ENCODE measurements at regions not wholly inside any gene's neighbourhood (a gene's known extent, or its start where the extent isn't known, plus 50 kb on each side); places are given as distances from the start of the nearest gene placed in this dataset.
"Not testable (repeated sequence)": the region's sequence is repeated elsewhere in the genome, so short reads cannot be mapped to it uniquely, and the experiment has no call there.

DNA sequence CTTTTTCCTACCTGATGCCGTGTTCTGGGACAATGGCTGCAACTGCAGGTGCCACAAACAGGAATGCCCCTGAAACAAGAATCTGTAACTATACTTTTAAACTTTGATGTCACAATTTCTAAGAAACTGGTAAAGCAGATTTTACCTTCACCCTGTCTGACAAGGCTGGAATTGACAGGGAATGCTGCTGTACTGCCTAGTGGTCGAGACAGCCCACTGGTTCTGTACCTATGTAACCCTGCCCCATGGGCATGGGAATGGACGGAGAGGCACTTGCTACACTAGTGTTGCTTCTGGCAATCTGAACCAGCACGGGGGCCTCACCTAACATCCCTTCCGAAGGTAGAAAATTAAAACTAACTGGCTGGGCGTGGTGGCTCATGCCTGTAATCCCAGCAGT is 424.3 kb upstream of the SPATA31A3 start:
- TF ChIP-seq, protein P1, sequence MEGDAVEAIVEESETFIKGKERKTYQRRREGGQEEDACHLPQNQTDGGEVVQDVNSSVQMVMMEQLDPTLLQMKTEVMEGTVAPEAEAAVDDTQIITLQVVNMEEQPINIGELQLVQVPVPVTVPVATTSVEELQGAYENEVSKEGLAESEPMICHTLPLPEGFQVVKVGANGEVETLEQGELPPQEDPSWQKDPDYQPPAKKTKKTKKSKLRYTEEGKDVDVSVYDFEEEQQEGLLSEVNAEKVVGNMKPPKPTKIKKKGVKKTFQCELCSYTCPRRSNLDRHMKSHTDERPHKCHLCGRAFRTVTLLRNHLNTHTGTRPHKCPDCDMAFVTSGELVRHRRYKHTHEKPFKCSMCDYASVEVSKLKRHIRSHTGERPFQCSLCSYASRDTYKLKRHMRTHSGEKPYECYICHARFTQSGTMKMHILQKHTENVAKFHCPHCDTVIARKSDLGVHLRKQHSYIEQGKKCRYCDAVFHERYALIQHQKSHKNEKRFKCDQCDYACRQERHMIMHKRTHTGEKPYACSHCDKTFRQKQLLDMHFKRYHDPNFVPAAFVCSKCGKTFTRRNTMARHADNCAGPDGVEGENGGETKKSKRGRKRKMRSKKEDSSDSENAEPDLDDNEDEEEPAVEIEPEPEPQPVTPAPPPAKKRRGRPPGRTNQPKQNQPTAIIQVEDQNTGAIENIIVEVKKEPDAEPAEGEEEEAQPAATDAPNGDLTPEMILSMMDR (IDR thresholded peaks at IDR 0.05): not testable (repeated sequence)
- not testable (repeated sequence) for TF ChIP-seq POLR2A (IDR thresholded peaks at IDR 0.05)

Measured in Peyer's patch (tissue), 4 donors.